GM19099 (cell line): ENCODE measurements at regions not wholly inside any gene's neighbourhood (a gene's known extent, or its start where the extent isn't known, plus 50 kb on each side); places are given as distances from the start of the nearest gene placed in this dataset.

Source experiments
- POLR2A ChIP-seq: IDR thresholded peaks from 3 replicates; pipeline ENCODE4 v1.6.1; 2011; ENCODE audit warnings: low read depth; ENCODE audit not compliant: insufficient read length; ENCODE audit errors: extremely low read depth

GRCh38 chr5:1748271-1748670, 51.4 kb downstream of the MRPL36 start:
- no peak for TF ChIP-seq POLR2A

- no peak for TF ChIP-seq POLR2A
Measured at GRCh38 chr5:1747803-1748085, 51.9 kb downstream of the MRPL36 start.

GRCh38 chr5:1747079-1747802, 52.4 kb downstream of the MRPL36 start:
- TF ChIP-seq POLR2A: no peak

GRCh38 chr5:1746371-1747078, 53.1 kb downstream of the MRPL36 start:
- no peak for TF ChIP-seq POLR2A

- TF ChIP-seq POLR2A: no peak
Measured at GRCh38 chr5:1745796-1746370, 53.8 kb downstream of the MRPL36 start.

- no peak for TF ChIP-seq POLR2A
Measured at GRCh38 chr5:1745123-1745795, 54.4 kb downstream of the MRPL36 start.

- TF ChIP-seq POLR2A: no peak
Measured at GRCh38 chr5:1744393-1745122, 55.1 kb downstream of the MRPL36 start.

- no peak for TF ChIP-seq POLR2A
Measured at GRCh38 chr5:1743769-1744085, 55.9 kb downstream of the MRPL36 start.

- TF ChIP-seq POLR2A: no peak
Measured at GRCh38 chr5:1743061-1743768, 56.4 kb downstream of the MRPL36 start.

GRCh38 chr5:1737790-1738405, 61.7 kb downstream of the MRPL36 start:
- TF ChIP-seq POLR2A: no peak

- TF ChIP-seq POLR2A: no peak
Measured at GRCh38 chr5:1736889-1737711, 62.5 kb downstream of the MRPL36 start.

GRCh38 chr5:1736065-1736464, 63.6 kb downstream of the MRPL36 start:
- no peak for TF ChIP-seq POLR2A

- TF ChIP-seq POLR2A: no peak
Measured at GRCh38 chr5:1735320-1735970, 64.2 kb downstream of the MRPL36 start.
